K562 (cell line): ENCODE measurements at regions not wholly inside any gene's neighbourhood (a gene's known extent, or its start where the extent isn't known, plus 50 kb on each side); places are given as distances from the start of the nearest gene placed in this dataset.

Source experiments
- CHD2 ChIP-seq: IDR thresholded peaks from 2 replicates; pipeline ENCODE4 v1.6.1; 2011; ENCODE audit warnings: low read depth, low read length
- E2F5 ChIP-seq: sonication (generic); formaldehyde crosslinking; IDR thresholded peaks from 2 replicates; pipeline ENCODE4 v1.8.0; 2022; ENCODE audit warnings: mild to moderate bottlenecking, missing genetic modification reagents
- FOXM1 ChIP-seq, 2 experiments: fragments of 450-650 bp in 1 of 2; sonication (generic) in 1 of 2; formaldehyde crosslinking in 1 of 2; IDR thresholded peaks; 2 replicates each; pipeline versions ENCODE4 v1.6.1 to v1.9.0; 2017 to 2022; ENCODE audit warnings: low read depth in 2 of 2, mild to moderate bottlenecking in 2 of 2, missing genetic modification reagents in 1 of 2, moderate library complexity in 1 of 2
- HMGN3 ChIP-seq: IDR thresholded peaks from 2 replicates; pipeline ENCODE4 v1.6.1; 2011; ENCODE audit warnings: borderline replicate concordance, low read depth, mild to moderate bottlenecking, mixed read lengths, low read length; ENCODE audit not compliant: insufficient read length; ENCODE audit errors: extremely low read depth
- IRF9 ChIP-seq: fragments of 450-650 bp; IDR thresholded peaks from 2 replicates; pipeline ENCODE4 v1.6.1; 2016; ENCODE audit warnings: missing biosample characterization, missing genetic modification characterization
- JUN ChIP-seq, 2 experiments: sonication (generic) in 1 of 2; formaldehyde crosslinking in 1 of 2; IDR thresholded peaks; 2 replicates each; pipeline versions ENCODE4 v1.6.1 to v1.8.0; 2012 to 2022; ENCODE audit warnings: borderline replicate concordance in 2 of 2, mild to moderate bottlenecking in 2 of 2, improper control_type of control experiment in 1 of 2, low read depth in 1 of 2, low read length in 1 of 2, missing genetic modification reagents in 1 of 2
- KAT8 ChIP-seq: fragments of 450-650 bp; IDR thresholded peaks from 2 replicates; pipeline ENCODE4 v1.6.1; 2016; ENCODE audit warnings: low read depth, mild to moderate bottlenecking
- KDM1A ChIP-seq, 2 experiments: fragments of 450-650 bp; IDR thresholded peaks; 2 replicates each; pipeline ENCODE4 v1.6.1; 2016; ENCODE audit warnings: mild to moderate bottlenecking in 2 of 2
- PKNOX1 ChIP-seq: fragments of 450-650 bp; IDR thresholded peaks from 2 replicates; pipeline ENCODE4 v1.6.1; 2016
- TAL1 ChIP-seq: fragments of 450-650 bp; IDR thresholded peaks from 2 replicates; pipeline ENCODE4 v1.6.1; 2016; ENCODE audit warnings: mild to moderate bottlenecking
- TFE3 ChIP-seq: fragments of 450-650 bp; formaldehyde crosslinking; IDR thresholded peaks from 2 replicates; pipeline ENCODE4 v1.4.0; 2020; ENCODE audit warnings: mild to moderate bottlenecking, mixed read lengths
- ZKSCAN8 ChIP-seq: fragments of 200-800 bp; sonication (Bioruptor generic); IDR thresholded peaks from 2 replicates; pipeline ENCODE4 v1.6.1; 2016; ENCODE audit warnings: missing genetic modification characterization, missing compliant biosample characterization
- ZNF511 ChIP-seq: sonication (generic); formaldehyde crosslinking; IDR thresholded peaks from 2 replicates; pipeline ENCODE4 v1.8.0; 2022; ENCODE audit warnings: mild to moderate bottlenecking, missing genetic modification reagents

- peak; percentile 65 for TF ChIP-seq PKNOX1
- no peak for TF ChIP-seq KAT8
- TF ChIP-seq ZKSCAN8 (CRISPR knock-in tag): no peak
- no peak for TF ChIP-seq HMGN3
- TF ChIP-seq TFE3 (CRISPR knock-in tag): peak; percentile 98
- no peak for TF ChIP-seq IRF9 (tag)
- TF ChIP-seq CHD2: no peak
- TF ChIP-seq FOXM1 (IDR thresholded peaks at IDR 0.05; ENCODE audit: low read depth): no peak
- no peak for TF ChIP-seq FOXM1 (CRISPR knock-in tag; IDR thresholded peaks at IDR 0.05; ENCODE audit: low read depth)
- no peak for TF ChIP-seq TAL1
- TF ChIP-seq ZNF511 (CRISPR knock-in tag): no peak
- TF ChIP-seq KDM1A (IDR thresholded peaks at IDR 0.05): no peak
- TF ChIP-seq JUN (IDR thresholded peaks at IDR 0.05; ENCODE audit: borderline replicate concordance, low read depth, low read length): no peak
- no peak for TF ChIP-seq JUN (CRISPR knock-in tag; IDR thresholded peaks at IDR 0.05; ENCODE audit: borderline replicate concordance)
- no peak for TF ChIP-seq E2F5 (CRISPR knock-in tag)
Measured at GRCh38 chr10:78134773-78135306, 101.2 kb downstream of the RPS24 start (continued).
